HEK293T (cell line): ENCODE measurements at regions not wholly inside any gene's neighbourhood (a gene's known extent, or its start where the extent isn't known, plus 50 kb on each side); places are given as distances from the start of the nearest gene placed in this dataset.

Source experiments
- BHLHE40 ChIP-seq: fragments of 450-650 bp; IDR thresholded peaks from 2 replicates; pipeline ENCODE4 v1.6.1; 2016; ENCODE audit warnings: mild to moderate bottlenecking, moderate library complexity, borderline replicate concordance
- FOXK2 ChIP-seq: fragments of 450-650 bp; IDR thresholded peaks from 2 replicates; pipeline ENCODE4 v1.6.1; 2016; ENCODE audit warnings: mild to moderate bottlenecking
- FOXM1 ChIP-seq: fragments of 450-650 bp; IDR thresholded peaks from 2 replicates; pipeline ENCODE4 v1.6.1; 2017; ENCODE audit warnings: mild to moderate bottlenecking, borderline replicate concordance

DNA sequence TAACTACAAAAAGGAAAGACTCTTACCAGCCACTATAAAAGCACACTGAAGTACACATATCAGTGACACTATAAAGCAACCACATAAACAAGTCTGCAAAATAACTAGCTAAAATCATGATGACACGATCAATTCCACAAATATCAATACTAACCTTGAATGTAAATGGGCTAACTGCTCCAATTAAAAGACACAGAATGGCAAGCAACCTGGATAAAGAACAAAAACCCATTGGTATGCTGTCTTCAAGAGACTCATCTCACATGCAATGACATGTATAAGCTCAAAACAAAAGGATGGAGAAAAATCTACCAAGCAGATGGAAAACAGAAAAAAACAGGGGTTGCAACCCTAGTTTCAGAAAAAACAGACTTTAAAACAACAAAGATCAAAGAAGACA lies 59.7 kb upstream of the LYPLAL1 start:
- TF ChIP-seq FOXM1 (no peak), FOXK2 (no peak), BHLHE40 (no peak)
